ENCODE measurements at regions not wholly inside any gene's neighbourhood (a gene's known extent, or its start where the extent isn't known, plus 50 kb on each side); places are given as distances from the start of the nearest gene placed in this dataset.

DNA sequence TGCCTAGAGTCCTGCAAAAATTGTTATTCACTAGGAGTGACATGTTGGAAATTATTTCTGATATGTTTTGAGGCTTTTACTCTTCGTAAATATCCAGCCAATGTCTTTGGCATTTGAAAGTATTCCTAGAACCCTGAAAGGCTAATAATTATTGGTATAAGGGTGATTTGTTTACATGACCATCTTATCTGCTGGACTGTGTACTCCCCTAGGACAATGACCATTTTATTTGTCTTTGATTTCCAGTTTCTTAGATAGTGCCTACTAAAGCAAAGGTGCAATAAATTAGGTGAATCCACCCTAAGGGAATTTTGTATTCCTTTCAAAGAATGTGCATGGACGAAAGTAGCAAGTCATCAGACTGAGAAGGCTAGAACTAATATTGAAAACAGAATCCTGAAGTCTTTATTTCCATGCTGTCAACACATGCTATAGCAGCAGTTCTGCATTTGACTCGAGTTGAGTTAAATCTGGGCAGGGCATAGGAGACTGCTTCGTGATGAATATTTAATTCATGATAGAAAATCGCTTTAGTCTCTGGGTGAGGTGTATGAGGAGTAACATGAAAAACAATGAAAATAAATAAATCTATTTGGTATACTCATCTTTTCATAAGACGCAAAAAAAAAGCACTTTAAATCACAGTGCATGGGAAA, 235.7 kb downstream of the GPD2 start:
- Histone ChIP-seq H3K27ac (no peak overlapping the region), H3K9me3 (peaks cover 0 to 3% of the 10 kb centered on the region in 2 donors), H3K27me3 (no peaks in the 10 kb centered on the region), H3K4me1 (no peaks in the 10 kb centered on the region), H3K4me3 (no peak overlapping the region), H3K36me3 (no peaks in the 10 kb centered on the region)
- DNase-seq: no peak
- intact Hi-C loops (cut with DNase I; ENCODE audit: low total_unique reads): no loop called here
- no peak for TF ChIP-seq POLR2A (IDR thresholded peaks at IDR 0.05)
- TF ChIP-seq, protein P1, sequence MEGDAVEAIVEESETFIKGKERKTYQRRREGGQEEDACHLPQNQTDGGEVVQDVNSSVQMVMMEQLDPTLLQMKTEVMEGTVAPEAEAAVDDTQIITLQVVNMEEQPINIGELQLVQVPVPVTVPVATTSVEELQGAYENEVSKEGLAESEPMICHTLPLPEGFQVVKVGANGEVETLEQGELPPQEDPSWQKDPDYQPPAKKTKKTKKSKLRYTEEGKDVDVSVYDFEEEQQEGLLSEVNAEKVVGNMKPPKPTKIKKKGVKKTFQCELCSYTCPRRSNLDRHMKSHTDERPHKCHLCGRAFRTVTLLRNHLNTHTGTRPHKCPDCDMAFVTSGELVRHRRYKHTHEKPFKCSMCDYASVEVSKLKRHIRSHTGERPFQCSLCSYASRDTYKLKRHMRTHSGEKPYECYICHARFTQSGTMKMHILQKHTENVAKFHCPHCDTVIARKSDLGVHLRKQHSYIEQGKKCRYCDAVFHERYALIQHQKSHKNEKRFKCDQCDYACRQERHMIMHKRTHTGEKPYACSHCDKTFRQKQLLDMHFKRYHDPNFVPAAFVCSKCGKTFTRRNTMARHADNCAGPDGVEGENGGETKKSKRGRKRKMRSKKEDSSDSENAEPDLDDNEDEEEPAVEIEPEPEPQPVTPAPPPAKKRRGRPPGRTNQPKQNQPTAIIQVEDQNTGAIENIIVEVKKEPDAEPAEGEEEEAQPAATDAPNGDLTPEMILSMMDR (IDR thresholded peaks at IDR 0.05): no peak

DNA sequence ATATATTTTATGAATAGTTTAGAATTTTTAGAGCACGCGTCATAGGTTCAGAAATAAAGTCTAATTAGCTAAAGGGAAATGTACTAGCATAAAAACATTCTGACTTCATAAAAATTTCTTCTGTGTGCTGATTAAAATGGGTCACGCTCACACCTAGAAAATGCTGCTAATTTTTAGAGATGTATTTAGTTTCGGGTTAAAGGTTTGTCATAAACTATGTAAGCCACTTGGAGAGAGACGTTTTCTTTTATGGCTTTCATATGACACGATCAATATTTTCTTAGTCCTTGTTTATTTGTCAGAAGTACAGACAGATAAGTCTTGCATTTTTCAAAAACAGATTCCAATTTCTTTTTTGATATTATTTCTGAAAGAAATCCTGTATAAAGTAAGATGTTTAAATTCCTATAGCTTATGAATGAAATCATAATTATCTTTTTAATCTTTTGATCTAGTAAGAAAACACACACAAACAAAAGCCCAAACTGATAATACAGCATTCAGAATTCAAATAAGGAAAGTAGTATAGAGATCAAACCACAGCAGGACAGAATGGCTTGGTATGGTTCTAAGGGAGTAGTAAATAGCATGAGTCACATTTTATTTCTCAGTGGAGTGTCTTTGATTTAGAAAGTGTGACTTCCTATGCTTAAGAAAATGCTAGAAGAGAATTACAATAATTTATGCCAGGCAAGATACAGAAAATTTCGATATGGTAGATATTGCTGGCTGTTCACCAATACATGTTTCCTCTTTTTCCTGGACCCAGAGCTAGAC, 236.6 kb downstream of the GPD2 start:
- no peak overlapping the region for H3K4me3 ChIP-seq
- H3K9me3 ChIP-seq: peaks cover 0 to 3% of the 10 kb centered on the region in 2 donors
- no peak overlapping the region for H3K27ac ChIP-seq
- no peaks in the 10 kb centered on the region for H3K27me3 ChIP-seq
- TF ChIP-seq, protein P1 (IDR thresholded peaks at IDR 0.05): no peak
- no peak for TF ChIP-seq POLR2A (IDR thresholded peaks at IDR 0.05)
- no peak for DNase-seq
- intact Hi-C loops (cut with DNase I; ENCODE audit: low total_unique reads): no loop called here
- no peaks in the 10 kb centered on the region for H3K4me1 ChIP-seq
- no peaks in the 10 kb centered on the region for H3K36me3 ChIP-seq

DNA sequence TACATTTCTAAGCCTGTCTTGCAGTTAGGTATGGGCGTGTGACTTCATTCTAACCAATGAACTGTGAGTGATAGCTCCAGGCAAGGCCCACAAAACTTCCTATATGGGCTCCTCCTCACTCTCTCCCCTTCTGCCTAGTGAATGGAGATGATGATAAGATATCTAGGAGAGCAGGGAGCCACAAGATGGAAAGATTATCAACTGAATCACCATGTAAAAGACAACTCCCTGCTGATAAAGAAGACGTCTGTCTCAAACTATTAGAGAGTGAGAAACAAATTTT, 237.1 kb downstream of the GPD2 start:
- intact Hi-C loops (cut with DNase I; ENCODE audit: low total_unique reads): no loop called here
- DNase-seq: no peak
- TF ChIP-seq, protein P1 (IDR thresholded peaks at IDR 0.05): no peak
- no peak for TF ChIP-seq POLR2A (IDR thresholded peaks at IDR 0.05)
- Histone ChIP-seq H3K27ac (no peak overlapping the region), H3K36me3 (no peaks in the 10 kb centered on the region), H3K9me3 (peaks cover 0 to 3% of the 10 kb centered on the region in 2 donors), H3K4me3 (no peak overlapping the region), H3K4me1 (no peaks in the 10 kb centered on the region), H3K27me3 (no peaks in the 10 kb centered on the region)

DNA sequence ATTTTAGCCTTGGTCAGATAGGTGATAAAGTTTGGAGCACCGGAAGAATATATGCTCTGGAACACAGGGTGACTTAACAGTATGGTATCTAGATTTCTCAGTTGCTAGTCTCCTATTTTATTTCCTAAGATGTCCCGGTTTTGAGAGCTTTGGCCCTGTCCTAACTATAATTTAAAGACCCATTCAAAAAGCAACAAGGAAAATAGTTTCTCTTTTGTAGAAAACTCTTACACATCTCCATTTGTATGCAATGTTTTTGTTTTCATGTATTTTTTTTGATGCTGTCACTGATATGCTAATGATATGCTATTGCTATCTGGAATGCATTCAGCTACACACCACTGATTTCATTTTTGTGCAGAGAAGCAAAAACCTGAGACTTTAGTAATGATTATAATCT, 237.8 kb downstream of the GPD2 start:
- intact Hi-C loops (cut with DNase I; ENCODE audit: low total_unique reads): no loop called here
- no peak overlapping the region for H3K4me3 ChIP-seq
- no peaks in the 10 kb centered on the region for H3K9me3 ChIP-seq
- no peaks in the 10 kb centered on the region for H3K36me3 ChIP-seq
- no peaks in the 10 kb centered on the region for H3K4me1 ChIP-seq
- no peak for DNase-seq
- no peak overlapping the region for H3K27ac ChIP-seq
- no peak for TF ChIP-seq POLR2A (IDR thresholded peaks at IDR 0.05)
- TF ChIP-seq, protein P1 (IDR thresholded peaks at IDR 0.05): no peak
- no peaks in the 10 kb centered on the region for H3K27me3 ChIP-seq

DNA sequence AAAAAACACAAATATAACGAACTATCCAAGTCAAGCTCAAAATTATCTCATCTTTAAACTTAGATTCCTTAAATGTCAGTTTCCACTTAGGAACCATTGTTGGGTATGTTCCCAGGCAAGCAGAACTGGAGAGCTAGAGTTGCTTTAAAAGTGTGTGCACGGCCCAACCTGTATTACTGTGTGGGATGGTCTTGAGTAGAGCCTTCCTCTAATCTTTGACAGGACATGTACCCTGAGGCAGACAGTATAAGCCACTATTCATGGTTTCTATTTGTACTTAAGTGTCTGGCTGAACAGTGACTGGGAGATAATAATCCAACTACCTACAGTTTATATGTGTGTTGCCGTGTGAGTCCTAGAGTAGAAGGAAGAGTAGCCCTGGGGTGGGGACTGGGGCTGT, 239.7 kb downstream of the GPD2 start:
- no peak for TF ChIP-seq POLR2A (IDR thresholded peaks at IDR 0.05)
- TF ChIP-seq, protein P1 (IDR thresholded peaks at IDR 0.05): no peak
- no peaks in the 10 kb centered on the region for H3K27me3 ChIP-seq
- intact Hi-C loops (cut with DNase I; ENCODE audit: low total_unique reads): no loop called here
- H3K36me3 ChIP-seq: no peaks in the 10 kb centered on the region
- no peaks in the 10 kb centered on the region for H3K9me3 ChIP-seq
- no peak overlapping the region for H3K27ac ChIP-seq
- DNase-seq: no peak
- H3K4me3 ChIP-seq: no peak overlapping the region
- H3K4me1 ChIP-seq: no peaks in the 10 kb centered on the region

Measured in uterus (tissue), 3 donors.